WERI-Rb-1 (cell line): ENCODE measurements at regions not wholly inside any gene's neighbourhood (a gene's known extent, or its start where the extent isn't known, plus 50 kb on each side); places are given as distances from the start of the nearest gene placed in this dataset.

ENCODE experiments used
- DNase-seq: peaks from one replicate; pipeline ENCODE4 v3.0.0-alpha.2; 2020
- H3K27ac ChIP-seq: fragments of 250-450 bp; sonication (Bioruptor Pico); 2 replicates; pipeline ENCODE4 v1.5.1; 2020; ENCODE audit warnings: mild to moderate bottlenecking, moderate library complexity
- H3K27me3 ChIP-seq: fragments of 250-450 bp; sonication (Bioruptor Pico); 2 replicates; pipeline ENCODE4 v1.5.1; 2021; ENCODE audit warnings: mild to moderate bottlenecking, low read depth, moderate library complexity; ENCODE audit not compliant: insufficient read depth, severe bottlenecking
- H3K36me3 ChIP-seq: fragments of 250-450 bp; sonication (Bioruptor Pico); 2 replicates; pipeline ENCODE4 v1.5.1; 2020; ENCODE audit warnings: mild to moderate bottlenecking, moderate library complexity
- H3K4me3 ChIP-seq: 2 replicates; pipeline ENCODE4 v1.5.1; 2011; ENCODE audit warnings: low read depth, mild to moderate bottlenecking, control low read depth, low read length
- H3K9me3 ChIP-seq: fragments of 250-450 bp; sonication (Bioruptor Pico); 2 replicates; pipeline ENCODE4 v1.5.1; 2021; ENCODE audit warnings: mild to moderate bottlenecking, moderate library complexity; ENCODE audit not compliant: severe bottlenecking
- TF ChIP-seq, protein P1 (sequence below): IDR thresholded peaks from 2 replicates; pipeline ENCODE4 v1.5.1; 2011; ENCODE audit warnings: low read depth, mild to moderate bottlenecking, control low read depth, inconsistent platforms, low read length

DNA sequence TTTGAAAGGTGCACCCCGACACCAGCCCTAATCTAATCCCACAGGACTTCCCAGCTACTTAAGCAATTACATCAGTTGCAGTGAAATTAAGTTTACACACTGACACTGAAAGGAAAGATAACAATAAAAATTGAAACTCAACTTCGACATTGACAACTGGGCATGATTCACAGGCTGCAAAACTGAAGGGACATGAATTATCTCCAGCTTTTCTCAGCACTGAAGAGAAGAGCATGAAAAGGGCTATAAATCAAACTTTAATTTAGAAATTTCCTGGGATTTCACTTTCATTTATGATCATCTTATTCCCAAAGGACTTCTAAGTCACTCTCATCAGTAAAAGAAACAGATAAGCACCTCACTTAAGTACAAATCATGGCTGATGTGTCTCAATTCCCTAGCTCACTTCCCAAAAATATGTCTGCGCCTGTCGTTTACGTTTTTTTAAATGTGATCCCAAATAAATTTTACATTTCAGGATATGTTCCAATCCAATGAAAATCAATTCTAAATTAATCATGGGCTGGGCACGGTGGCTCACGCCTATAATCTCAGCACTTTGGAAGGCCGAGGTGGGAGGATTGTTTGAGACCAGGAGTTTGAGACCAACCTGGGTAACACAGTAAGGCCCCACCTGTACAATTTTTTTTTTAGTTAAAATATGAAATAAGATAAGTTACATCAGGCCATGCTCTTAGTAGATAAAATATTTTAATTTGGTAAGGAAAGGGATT lies 134.4 kb upstream of the TBL1X start:
- no peaks in the 10 kb centered on the region for H3K36me3 ChIP-seq
- H3K9me3 ChIP-seq = no peaks in the 10 kb centered on the region
- H3K4me3 ChIP-seq = no peak overlapping the region
- DNase-seq = no peak
- no peak overlapping the region for H3K27ac ChIP-seq
- peaks cover 4% of the 10 kb centered on the region for H3K27me3 ChIP-seq
- TF ChIP-seq, protein P1, sequence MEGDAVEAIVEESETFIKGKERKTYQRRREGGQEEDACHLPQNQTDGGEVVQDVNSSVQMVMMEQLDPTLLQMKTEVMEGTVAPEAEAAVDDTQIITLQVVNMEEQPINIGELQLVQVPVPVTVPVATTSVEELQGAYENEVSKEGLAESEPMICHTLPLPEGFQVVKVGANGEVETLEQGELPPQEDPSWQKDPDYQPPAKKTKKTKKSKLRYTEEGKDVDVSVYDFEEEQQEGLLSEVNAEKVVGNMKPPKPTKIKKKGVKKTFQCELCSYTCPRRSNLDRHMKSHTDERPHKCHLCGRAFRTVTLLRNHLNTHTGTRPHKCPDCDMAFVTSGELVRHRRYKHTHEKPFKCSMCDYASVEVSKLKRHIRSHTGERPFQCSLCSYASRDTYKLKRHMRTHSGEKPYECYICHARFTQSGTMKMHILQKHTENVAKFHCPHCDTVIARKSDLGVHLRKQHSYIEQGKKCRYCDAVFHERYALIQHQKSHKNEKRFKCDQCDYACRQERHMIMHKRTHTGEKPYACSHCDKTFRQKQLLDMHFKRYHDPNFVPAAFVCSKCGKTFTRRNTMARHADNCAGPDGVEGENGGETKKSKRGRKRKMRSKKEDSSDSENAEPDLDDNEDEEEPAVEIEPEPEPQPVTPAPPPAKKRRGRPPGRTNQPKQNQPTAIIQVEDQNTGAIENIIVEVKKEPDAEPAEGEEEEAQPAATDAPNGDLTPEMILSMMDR = no peak

DNA sequence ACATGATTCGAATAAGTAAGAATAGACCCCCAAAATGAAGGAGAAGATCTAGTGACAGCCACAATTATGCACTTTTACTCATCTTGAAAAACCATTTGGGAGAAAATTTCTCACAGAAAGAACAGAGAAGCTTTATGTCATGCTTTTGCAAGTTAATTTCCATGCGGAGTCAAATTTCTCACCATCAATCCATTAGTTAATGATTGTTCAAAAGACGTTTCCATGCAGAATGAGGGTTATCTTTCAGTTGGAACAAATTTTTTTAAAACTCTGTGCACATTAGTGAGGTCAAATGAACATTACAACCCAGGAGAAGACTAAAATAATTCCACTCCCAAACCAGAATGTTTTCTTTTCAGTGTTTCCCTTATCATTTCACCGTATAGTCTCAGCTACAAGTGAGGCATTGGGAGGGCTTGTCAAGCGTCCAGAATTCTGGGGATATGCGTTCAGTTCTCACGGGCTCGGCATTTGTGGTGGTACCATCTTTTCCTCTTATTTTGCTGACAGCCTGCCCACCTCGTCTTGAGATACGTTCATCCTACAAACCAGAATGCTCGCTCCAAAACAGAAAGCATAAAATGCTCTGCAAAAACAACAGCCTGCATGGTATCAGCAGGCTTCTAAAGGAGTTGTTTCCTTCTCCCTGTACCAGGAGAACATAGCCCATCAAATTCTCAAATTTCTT lies 130.8 kb upstream of the TBL1X start:
- no peak overlapping the region for H3K4me3 ChIP-seq
- no peak for DNase-seq
- no peaks in the 10 kb centered on the region for H3K36me3 ChIP-seq
- no peak overlapping the region for H3K27ac ChIP-seq
- H3K27me3 ChIP-seq = peaks cover 13% of the 10 kb centered on the region
- no peaks in the 10 kb centered on the region for H3K9me3 ChIP-seq
- TF ChIP-seq, protein P1 = no peak

DNA sequence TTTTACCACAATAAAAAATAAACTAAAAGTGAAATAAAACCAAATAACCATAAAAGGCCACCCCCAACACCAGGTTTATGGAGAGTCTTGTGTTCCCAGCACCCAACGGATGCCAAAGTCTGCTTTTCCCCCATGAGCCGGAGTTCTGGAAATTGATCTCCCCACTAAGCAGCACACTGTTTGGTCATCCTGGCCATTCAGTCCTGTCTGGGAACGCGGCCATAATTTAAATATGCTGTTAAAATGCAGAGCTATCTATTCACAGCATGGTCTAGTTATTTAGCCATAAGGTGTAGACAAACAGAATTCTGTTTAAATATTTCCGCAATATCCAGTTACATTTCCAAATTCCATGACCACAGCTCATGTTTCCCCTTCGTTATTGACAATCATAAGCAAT lies 129.6 kb upstream of the TBL1X start:
- H3K9me3 ChIP-seq = no peaks in the 10 kb centered on the region
- no peak overlapping the region for H3K4me3 ChIP-seq
- TF ChIP-seq, protein P1 = no peak
- no peak for DNase-seq
- H3K27me3 ChIP-seq = peaks cover 13% of the 10 kb centered on the region
- no peaks in the 10 kb centered on the region for H3K36me3 ChIP-seq
- no peak overlapping the region for H3K27ac ChIP-seq

DNA sequence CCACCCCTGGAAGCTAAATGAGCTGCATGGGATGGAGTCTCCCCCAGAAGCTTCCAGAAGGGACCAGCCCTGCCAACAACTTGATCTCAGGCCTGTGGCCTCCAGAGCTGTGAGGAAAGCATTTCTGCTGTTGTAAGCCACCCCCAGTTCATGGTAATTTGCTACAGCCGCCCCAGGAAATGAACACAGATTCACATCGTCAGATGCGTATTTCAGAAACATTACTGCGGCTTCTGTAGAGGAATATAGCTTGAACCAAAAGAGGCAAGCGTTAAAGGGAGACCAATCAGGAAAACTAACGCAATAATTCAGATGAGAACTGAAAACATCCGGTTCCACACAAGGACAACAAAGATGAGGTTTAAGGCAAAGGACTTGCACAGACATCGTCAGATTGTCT lies 128.4 kb upstream of the TBL1X start:
- TF ChIP-seq, protein P1 = no peak
- Histone ChIP-seq H3K4me3 (no peak overlapping the region), H3K36me3 (no peaks in the 10 kb centered on the region), H3K27me3 (peaks cover 18% of the 10 kb centered on the region), H3K27ac (no peak overlapping the region), H3K9me3 (no peaks in the 10 kb centered on the region)
- no peak for DNase-seq

DNA sequence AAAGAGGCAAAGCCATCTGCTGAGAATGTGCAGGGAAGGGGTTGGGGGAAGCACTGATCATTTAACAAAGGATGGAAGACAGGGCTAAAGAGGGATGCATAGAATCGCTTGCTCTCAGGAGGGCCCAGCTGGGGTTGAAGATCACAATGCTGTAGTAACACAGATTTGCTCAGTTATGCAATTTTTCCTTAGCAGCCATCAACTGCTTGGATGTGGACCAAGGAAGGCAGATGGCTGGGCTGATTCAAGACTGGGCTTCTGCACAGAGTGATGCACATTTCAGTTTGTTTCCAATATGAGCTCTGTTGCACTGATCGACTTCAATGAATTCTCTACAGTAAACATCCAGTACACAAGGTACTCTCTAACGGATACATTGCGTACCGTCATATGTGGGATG lies 127.8 kb upstream of the TBL1X start:
- TF ChIP-seq, protein P1 = no peak
- Histone ChIP-seq H3K27me3 (peaks cover 18% of the 10 kb centered on the region), H3K27ac (no peak overlapping the region), H3K4me3 (no peak overlapping the region), H3K9me3 (no peaks in the 10 kb centered on the region), H3K36me3 (no peaks in the 10 kb centered on the region)
- no peak for DNase-seq

DNA sequence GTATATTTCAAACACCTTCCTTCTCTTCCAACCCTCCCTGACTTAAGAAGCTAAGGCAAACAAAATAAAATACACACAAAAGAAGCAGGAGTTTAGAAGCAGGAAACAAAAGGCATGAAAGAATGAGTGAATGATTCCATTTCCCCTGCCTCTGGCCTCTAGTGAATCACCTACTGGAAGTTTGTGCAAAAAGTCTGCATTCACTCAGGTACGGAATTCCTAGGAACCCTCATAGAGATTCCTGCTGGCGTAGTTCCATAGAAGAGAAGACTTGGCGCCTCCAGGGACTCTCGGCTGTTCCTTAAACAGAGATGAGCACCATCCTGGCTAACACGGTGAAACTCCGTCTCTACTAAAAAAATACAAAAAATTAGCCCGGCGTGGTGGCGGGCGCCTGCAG lies 125.9 kb upstream of the TBL1X start:
- Histone ChIP-seq H3K27me3 (peaks cover 14% of the 10 kb centered on the region), H3K4me3 (no peak overlapping the region), H3K9me3 (no peaks in the 10 kb centered on the region), H3K27ac (no peak overlapping the region), H3K36me3 (no peaks in the 10 kb centered on the region)
- TF ChIP-seq, protein P1 = no peak
- DNase-seq = no peak
